Gastrocnemius medialis (tissue), 4 donors: ENCODE measurements at regions not wholly inside any gene's neighbourhood (a gene's known extent, or its start where the extent isn't known, plus 50 kb on each side); places are given as distances from the start of the nearest gene placed in this dataset.

ENCODE experiments used
- ATAC-seq, 2 donors: fragments of 150-250 bp; one replicate each; pipeline ENCODE4 v1.9.1; 2016
- DNase-seq, 2 donors: peaks; one replicate each; pipeline ENCODE4 v3.0.0-alpha.2; 2019
- H3K27ac ChIP-seq, 4 donors: fragments of 200-600 bp; sonication (generic); 1 replicate in 1 of 4; 2 replicates in 3 of 4; pipeline ENCODE4 v1.5.1; 2016 to 2018; ENCODE audit warnings: mild to moderate bottlenecking in 2 of 4, moderate library complexity in 1 of 4
- H3K27me3 ChIP-seq, 3 donors: fragments of 200-600 bp; sonication (generic) in 2 of 3; 1 replicate in 1 of 3; 2 replicates in 2 of 3; pipeline versions ENCODE4 v1.5.1 to v1.6.0; 2016 to 2019; ENCODE audit warnings: mild to moderate bottlenecking in 1 of 3, moderate library complexity in 1 of 3
- H3K36me3 ChIP-seq, 2 donors: fragments of 200-600 bp; sonication (generic) in 1 of 2; one replicate each; pipeline ENCODE4 v1.5.1; 2017 to 2018
- H3K4me1 ChIP-seq, 2 donors: fragments of 200-600 bp; sonication (generic) in 1 of 2; one replicate each; pipeline ENCODE4 v1.5.1; 2016 to 2017; ENCODE audit warnings: mild to moderate bottlenecking in 2 of 2
- H3K4me3 ChIP-seq, 4 donors: fragments of 200-600 bp; sonication (generic) in 3 of 4; 1 replicate in 1 of 4; 2 replicates in 3 of 4; pipeline ENCODE4 v1.5.1; 2016 to 2019; ENCODE audit warnings: mild to moderate bottlenecking in 2 of 4
- H3K9me3 ChIP-seq, 3 donors: fragments of 200-600 bp; sonication (generic) in 2 of 3; 1 replicate in 1 of 3; 2 replicates in 2 of 3; pipeline ENCODE4 v1.5.1; 2016 to 2019
- POLR2A ChIP-seq, 2 donors: fragments of 450-650 bp; IDR thresholded peaks; one replicate each; pipeline ENCODE4 v1.6.1; 2017; ENCODE audit warnings: antibody characterized with exemption in 2 of 2, mild to moderate bottlenecking in 2 of 2, moderate library complexity in 2 of 2
- in situ Hi-C, 4 donors: fragments of 200-750 bp; cut with MboI; loops; one replicate each; pipeline versions ENCODE4 v1.15.0 to v1.8.0; 2017; ENCODE audit warnings: low sequenced_read_pairs in 4 of 4
- intact Hi-C: fragments of 100-400 bp; cut with DNase I; formaldehyde crosslinking; loops from one replicate; pipeline ENCODE4 v1.15.1; 2023; ENCODE audit warnings: low total_unique reads
- TF ChIP-seq, protein P1 (sequence below), 5 experiments: fragments of 450-650 bp in 3 of 5; fragments of 200-600 bp in 2 of 5; sonication (generic) in 2 of 5; IDR thresholded peaks in 4 of 5; conservative IDR thresholded peaks in 1 of 5; 1 replicate in 4 of 5; 2 replicates in 1 of 5; pipeline ENCODE4 v1.5.1; 2016 to 2019; ENCODE audit warnings: antibody characterized with exemption in 5 of 5, mild to moderate bottlenecking in 3 of 5, moderate library complexity in 3 of 5

DNA sequence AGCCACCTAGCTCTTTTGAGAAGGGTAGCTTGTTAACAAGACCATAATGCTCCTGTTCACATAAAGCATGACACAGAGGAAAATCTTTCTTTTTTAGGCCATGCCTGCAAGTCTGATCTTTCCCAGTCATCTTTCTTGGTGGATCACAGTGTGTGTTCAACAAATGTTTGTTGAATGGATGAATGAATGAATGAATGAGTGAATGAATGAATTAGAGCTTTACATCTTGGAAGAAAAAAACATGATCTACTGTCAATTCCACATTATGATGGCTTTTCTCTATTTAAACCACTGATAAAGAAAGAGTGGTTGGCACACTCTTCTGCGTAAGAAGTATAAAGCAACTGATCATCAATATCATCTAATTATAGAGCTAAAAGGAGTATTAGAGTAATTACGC is 148.7 kb downstream of the CCDC71L start:
- H3K4me1 ChIP-seq: no peaks in the 10 kb centered on the region
- TF ChIP-seq, protein P1, sequence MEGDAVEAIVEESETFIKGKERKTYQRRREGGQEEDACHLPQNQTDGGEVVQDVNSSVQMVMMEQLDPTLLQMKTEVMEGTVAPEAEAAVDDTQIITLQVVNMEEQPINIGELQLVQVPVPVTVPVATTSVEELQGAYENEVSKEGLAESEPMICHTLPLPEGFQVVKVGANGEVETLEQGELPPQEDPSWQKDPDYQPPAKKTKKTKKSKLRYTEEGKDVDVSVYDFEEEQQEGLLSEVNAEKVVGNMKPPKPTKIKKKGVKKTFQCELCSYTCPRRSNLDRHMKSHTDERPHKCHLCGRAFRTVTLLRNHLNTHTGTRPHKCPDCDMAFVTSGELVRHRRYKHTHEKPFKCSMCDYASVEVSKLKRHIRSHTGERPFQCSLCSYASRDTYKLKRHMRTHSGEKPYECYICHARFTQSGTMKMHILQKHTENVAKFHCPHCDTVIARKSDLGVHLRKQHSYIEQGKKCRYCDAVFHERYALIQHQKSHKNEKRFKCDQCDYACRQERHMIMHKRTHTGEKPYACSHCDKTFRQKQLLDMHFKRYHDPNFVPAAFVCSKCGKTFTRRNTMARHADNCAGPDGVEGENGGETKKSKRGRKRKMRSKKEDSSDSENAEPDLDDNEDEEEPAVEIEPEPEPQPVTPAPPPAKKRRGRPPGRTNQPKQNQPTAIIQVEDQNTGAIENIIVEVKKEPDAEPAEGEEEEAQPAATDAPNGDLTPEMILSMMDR (IDR thresholded peaks at IDR 0.05 in 4 of 5, conservative IDR thresholded peaks at IDR 0.05 in 1 of 5): no peak
- no peak for TF ChIP-seq POLR2A (IDR thresholded peaks at IDR 0.05)
- in situ Hi-C loops (no loop called here), intact Hi-C loops (no loop called here)
- H3K9me3 ChIP-seq: no peaks in the 10 kb centered on the region
- ATAC-seq (no peak), DNase-seq (no peak)
- no peak overlapping the region for H3K4me3 ChIP-seq
- no peak overlapping the region for H3K27ac ChIP-seq
- no peaks in the 10 kb centered on the region for H3K27me3 ChIP-seq
- no peaks in the 10 kb centered on the region for H3K36me3 ChIP-seq

DNA sequence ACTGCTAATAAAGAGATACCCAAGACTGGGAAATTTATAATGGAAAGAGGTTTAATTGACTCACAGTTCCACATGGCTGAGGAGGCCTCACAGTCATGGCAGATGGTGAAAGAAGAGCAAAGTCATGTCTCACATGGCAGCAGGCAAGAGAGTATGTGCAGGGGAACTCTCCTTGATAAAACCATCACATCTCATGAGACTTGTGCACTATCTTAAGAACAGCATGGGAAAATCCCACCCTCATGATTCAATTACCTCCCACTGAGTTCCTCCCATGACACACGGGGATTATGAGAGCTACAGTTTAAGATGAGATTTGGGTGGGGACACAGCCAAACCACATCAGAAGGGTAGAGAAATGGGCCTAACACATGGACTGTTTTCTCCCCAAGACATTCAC is 156.3 kb downstream of the CCDC71L start:
- Histone ChIP-seq H3K4me3 (no peak overlapping the region), H3K27ac (no peak overlapping the region), H3K27me3 (no peaks in the 10 kb centered on the region), H3K36me3 (no peaks in the 10 kb centered on the region), H3K4me1 (no peaks in the 10 kb centered on the region), H3K9me3 (no peaks in the 10 kb centered on the region)
- TF ChIP-seq, protein P1 (IDR thresholded peaks at IDR 0.05 in 4 of 5, conservative IDR thresholded peaks at IDR 0.05 in 1 of 5): no peak
- TF ChIP-seq POLR2A (IDR thresholded peaks at IDR 0.05): no peak
- in situ Hi-C loops (no loop called here), intact Hi-C loops (no loop called here)
- ATAC-seq: no peak
- DNase-seq: no peak

DNA sequence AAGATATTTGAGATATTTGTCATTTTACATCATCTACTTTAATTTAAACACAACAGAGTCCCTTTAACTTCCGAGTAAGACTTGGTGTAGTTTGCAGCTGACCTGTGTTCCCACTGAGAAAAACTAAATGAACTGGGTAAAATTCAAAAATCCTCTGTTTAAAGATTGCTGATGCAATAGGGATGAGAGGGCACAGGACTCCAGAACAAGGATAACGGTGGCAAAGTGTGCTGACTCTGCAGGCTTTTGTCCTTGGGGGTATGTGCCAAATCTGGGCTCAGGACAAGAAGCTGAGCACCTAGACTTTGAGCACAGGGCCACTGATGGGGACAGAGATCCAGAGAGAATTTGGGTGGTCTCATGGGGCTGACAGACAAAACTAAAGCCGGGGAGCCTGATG is 156.8 kb downstream of the CCDC71L start:
- ATAC-seq: no peak
- intact Hi-C loops: no loop called here
- in situ Hi-C loops: no loop called here

DNA sequence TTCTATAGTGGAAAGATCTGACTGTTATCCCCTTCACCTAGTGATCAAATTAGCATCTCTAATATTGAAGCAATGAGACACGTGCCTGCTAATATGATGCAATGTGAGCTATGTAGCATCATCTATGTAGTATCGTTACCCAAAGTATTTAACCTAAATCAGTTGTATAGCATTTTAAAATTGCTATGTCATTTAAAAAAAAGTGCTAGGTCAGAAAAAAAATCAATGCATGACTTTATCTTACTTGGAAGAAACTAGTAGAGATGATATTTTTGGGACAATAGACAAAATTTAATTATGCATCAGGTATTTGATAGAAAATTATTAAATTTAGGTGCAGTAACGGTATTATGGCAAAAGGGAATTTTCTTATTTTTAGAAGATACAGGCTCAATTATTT is 157.3 kb downstream of the CCDC71L start:
- H3K27ac ChIP-seq: no peak overlapping the region
- H3K36me3 ChIP-seq: no peaks in the 10 kb centered on the region
- no peaks in the 10 kb centered on the region for H3K9me3 ChIP-seq
- in situ Hi-C loops: no loop called here
- H3K4me3 ChIP-seq: no peak overlapping the region
- no peaks in the 10 kb centered on the region for H3K27me3 ChIP-seq
- ATAC-seq: no peak
- no peaks in the 10 kb centered on the region for H3K4me1 ChIP-seq
- no peak for DNase-seq
- TF ChIP-seq, protein P1 (IDR thresholded peaks at IDR 0.05 in 4 of 5, conservative IDR thresholded peaks at IDR 0.05 in 1 of 5): no peak
- TF ChIP-seq POLR2A (IDR thresholded peaks at IDR 0.05): no peak
- intact Hi-C loops: no loop called here

More for the DNA sequence above, 156.8 kb downstream of the CCDC71L start:
- DNase-seq: no peak
- H3K9me3 ChIP-seq: no peaks in the 10 kb centered on the region
- H3K4me3 ChIP-seq: no peak overlapping the region
- TF ChIP-seq, protein P1 (IDR thresholded peaks at IDR 0.05 in 4 of 5, conservative IDR thresholded peaks at IDR 0.05 in 1 of 5): no peak
- TF ChIP-seq POLR2A (IDR thresholded peaks at IDR 0.05): no peak
- H3K27me3 ChIP-seq: no peaks in the 10 kb centered on the region
- H3K36me3 ChIP-seq: no peaks in the 10 kb centered on the region
- no peaks in the 10 kb centered on the region for H3K4me1 ChIP-seq
- no peak overlapping the region for H3K27ac ChIP-seq
